ENCODE measurements at regions not wholly inside any gene's neighbourhood (a gene's known extent, or its start where the extent isn't known, plus 50 kb on each side); places are given as distances from the start of the nearest gene placed in this dataset.

GRCh38 chr16:5560084-5560483 lies 462.5 kb upstream of the EEF2KMT start:
- DNase-seq (ENCODE audit: low spot score) = no peak
- no peak for TF ChIP-seq CTCF (IDR thresholded peaks at IDR 0.05; ENCODE audit: borderline replicate concordance, control extremely low read depth, extremely low read depth, insufficient read depth, missing control alignments)
- in situ Hi-C loops (cut with MboI; ENCODE audit: low sequenced_read_pairs, unreplicated experiment) = no loop called here

- in situ Hi-C loops (cut with MboI; ENCODE audit: low sequenced_read_pairs, unreplicated experiment) = no loop called here
- DNase-seq (ENCODE audit: low spot score) = no peak
These were observed 460.4 kb upstream of the EEF2KMT start for GRCh38 chr16:5557966-5558365.

GRCh38 chr16:5557448-5557847 lies 459.9 kb upstream of the EEF2KMT start:
- no peak for TF ChIP-seq CTCF (IDR thresholded peaks at IDR 0.05; ENCODE audit: borderline replicate concordance, control extremely low read depth, extremely low read depth, insufficient read depth, missing control alignments)
- in situ Hi-C loops (cut with MboI; ENCODE audit: low sequenced_read_pairs, unreplicated experiment) = no loop called here
- no peak for DNase-seq (ENCODE audit: low spot score)

More at GRCh38 chr16:5557966-5558365, 460.4 kb upstream of the EEF2KMT start:
- TF ChIP-seq CTCF (IDR thresholded peaks at IDR 0.05; ENCODE audit: borderline replicate concordance, control extremely low read depth, extremely low read depth, insufficient read depth, missing control alignments) = no peak

GRCh38 chr16:5556158-5556810 lies 458.7 kb upstream of the EEF2KMT start:
- no peak for DNase-seq (ENCODE audit: low spot score)
- no peak for TF ChIP-seq CTCF (IDR thresholded peaks at IDR 0.05; ENCODE audit: borderline replicate concordance, control extremely low read depth, extremely low read depth, insufficient read depth, missing control alignments)
- in situ Hi-C loops (cut with MboI; ENCODE audit: low sequenced_read_pairs, unreplicated experiment) = no loop called here

- in situ Hi-C loops (cut with MboI; ENCODE audit: low sequenced_read_pairs, unreplicated experiment) = no loop called here
- no peak for TF ChIP-seq CTCF (IDR thresholded peaks at IDR 0.05; ENCODE audit: borderline replicate concordance, control extremely low read depth, extremely low read depth, insufficient read depth, missing control alignments)
- no peak for DNase-seq (ENCODE audit: low spot score)
These were observed 454.3 kb upstream of the EEF2KMT start for GRCh38 chr16:5551909-5552308.

- TF ChIP-seq CTCF (IDR thresholded peaks at IDR 0.05; ENCODE audit: borderline replicate concordance, control extremely low read depth, extremely low read depth, insufficient read depth, missing control alignments) = no peak
- DNase-seq (ENCODE audit: low spot score) = no peak
- in situ Hi-C loops (cut with MboI; ENCODE audit: low sequenced_read_pairs, unreplicated experiment) = no loop called here
These were observed 452.2 kb upstream of the EEF2KMT start for GRCh38 chr16:5549802-5550201.

Data from GM13976 (cell line).